ENCODE measurements at regions not wholly inside any gene's neighbourhood (a gene's known extent, or its start where the extent isn't known, plus 50 kb on each side); places are given as distances from the start of the nearest gene placed in this dataset.

DNA sequence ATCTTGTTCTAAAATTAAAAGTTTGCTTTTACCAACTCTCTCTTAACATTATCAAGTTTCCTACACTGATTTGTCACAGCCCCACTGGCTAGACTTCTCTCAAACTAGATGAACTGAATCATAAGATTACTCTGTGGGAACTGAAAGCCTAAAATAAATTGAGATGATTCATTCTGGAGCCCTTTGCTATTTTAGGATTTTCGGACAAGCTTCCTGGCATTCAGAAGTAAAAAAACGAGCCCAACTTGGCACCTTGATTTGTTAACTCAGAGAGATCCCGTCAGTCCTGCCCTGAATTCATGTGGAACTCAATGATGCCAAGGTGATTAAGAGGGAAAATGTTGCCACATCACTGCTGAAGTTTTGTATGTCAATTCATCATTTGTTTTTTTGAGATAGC is 122.0 kb upstream of the NRSN1 start:
- TF ChIP-seq, protein P1, sequence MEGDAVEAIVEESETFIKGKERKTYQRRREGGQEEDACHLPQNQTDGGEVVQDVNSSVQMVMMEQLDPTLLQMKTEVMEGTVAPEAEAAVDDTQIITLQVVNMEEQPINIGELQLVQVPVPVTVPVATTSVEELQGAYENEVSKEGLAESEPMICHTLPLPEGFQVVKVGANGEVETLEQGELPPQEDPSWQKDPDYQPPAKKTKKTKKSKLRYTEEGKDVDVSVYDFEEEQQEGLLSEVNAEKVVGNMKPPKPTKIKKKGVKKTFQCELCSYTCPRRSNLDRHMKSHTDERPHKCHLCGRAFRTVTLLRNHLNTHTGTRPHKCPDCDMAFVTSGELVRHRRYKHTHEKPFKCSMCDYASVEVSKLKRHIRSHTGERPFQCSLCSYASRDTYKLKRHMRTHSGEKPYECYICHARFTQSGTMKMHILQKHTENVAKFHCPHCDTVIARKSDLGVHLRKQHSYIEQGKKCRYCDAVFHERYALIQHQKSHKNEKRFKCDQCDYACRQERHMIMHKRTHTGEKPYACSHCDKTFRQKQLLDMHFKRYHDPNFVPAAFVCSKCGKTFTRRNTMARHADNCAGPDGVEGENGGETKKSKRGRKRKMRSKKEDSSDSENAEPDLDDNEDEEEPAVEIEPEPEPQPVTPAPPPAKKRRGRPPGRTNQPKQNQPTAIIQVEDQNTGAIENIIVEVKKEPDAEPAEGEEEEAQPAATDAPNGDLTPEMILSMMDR (IDR thresholded peaks at IDR 0.05 in 8 of 11, conservative IDR thresholded peaks at IDR 0.05 in 3 of 11) = no peak
- no peak for TF ChIP-seq POLR2AphosphoS5 (IDR thresholded peaks at IDR 0.05)
- TF ChIP-seq POLR2A (IDR thresholded peaks at IDR 0.05) = no peak
